GM19035 (cell line): ENCODE measurements at regions not wholly inside any gene's neighbourhood (a gene's known extent, or its start where the extent isn't known, plus 50 kb on each side); places are given as distances from the start of the nearest gene placed in this dataset.

ENCODE experiments used
- ATAC-seq: cut with Tn5 transposase; IDR thresholded peaks from one replicate; pipeline ENCODE4 v1.9.1; 2021; ENCODE audit not compliant: unreplicated experiment

- no peak for ATAC-seq
These were observed 50.8 kb upstream of the GADL1 start for GRCh38 chr3:30945291-30945690.

- ATAC-seq = no peak
These were observed 54.0 kb upstream of the GADL1 start for GRCh38 chr3:30948426-30948825.

- ATAC-seq = no peak
These were observed 57.4 kb upstream of the GADL1 start for GRCh38 chr3:30951826-30952225.

- ATAC-seq = no peak
These were observed 58.3 kb upstream of the GADL1 start for GRCh38 chr3:30952786-30953185.

- ATAC-seq = no peak
These were observed 60.0 kb upstream of the GADL1 start for GRCh38 chr3:30954426-30954825.

- no peak for ATAC-seq
These were observed 67.6 kb upstream of the GADL1 start for GRCh38 chr3:30962084-30962483.

GRCh38 chr3:30962493-30962892, 68.0 kb upstream of the GADL1 start:
- ATAC-seq = no peak

- ATAC-seq = no peak
These were observed 68.8 kb upstream of the GADL1 start for GRCh38 chr3:30963223-30963722.

GRCh38 chr3:30964612-30965011, 70.2 kb upstream of the GADL1 start:
- ATAC-seq = peak; percentile 93

- ATAC-seq = no peak
These were observed 72.4 kb upstream of the GADL1 start for GRCh38 chr3:30966896-30967295.

GRCh38 chr3:30970183-30970582, 75.7 kb upstream of the GADL1 start:
- ATAC-seq = no peak

GRCh38 chr3:30972449-30972848, 78.0 kb upstream of the GADL1 start:
- no peak for ATAC-seq

GRCh38 chr3:30974071-30974470, 79.6 kb upstream of the GADL1 start:
- ATAC-seq = no peak

- ATAC-seq = no peak
These were observed 83.1 kb upstream of the GADL1 start for GRCh38 chr3:30977592-30977991.

- ATAC-seq = no peak
These were observed 86.5 kb upstream of the GADL1 start for GRCh38 chr3:30980993-30981392.

GRCh38 chr3:30982416-30983075, 88.1 kb upstream of the GADL1 start:
- no peak for ATAC-seq

- ATAC-seq = no peak
These were observed 90.6 kb upstream of the GADL1 start for GRCh38 chr3:30984855-30985749.

GRCh38 chr3:30986551-30986950, 92.1 kb upstream of the GADL1 start:
- ATAC-seq = no peak

- ATAC-seq = no peak
These were observed 94.3 kb upstream of the GADL1 start for GRCh38 chr3:30988769-30989168.

GRCh38 chr3:30989276-30990030, 95.0 kb upstream of the GADL1 start:
- ATAC-seq = no peak

GRCh38 chr3:30996467-30996866, 102.0 kb upstream of the GADL1 start:
- no peak for ATAC-seq
